Nephron progenitor cell (in vitro differentiated cells): ENCODE measurements at regions not wholly inside any gene's neighbourhood (a gene's known extent, or its start where the extent isn't known, plus 50 kb on each side); places are given as distances from the start of the nearest gene placed in this dataset.
A peak's percentile ranks its signal among the peaks of the same experiment; 100 is the strongest.

ENCODE experiments used
- DNase-seq: peaks from one replicate; pipeline ENCODE4 v3.0.0; 2021
- H3K27ac Mint-ChIP-seq: 2 replicates; pipeline ENCODE4 v1.8.0; 2021; ENCODE audit warnings: mild to moderate bottlenecking, moderate library complexity, mixed read lengths
- H3K27me3 Mint-ChIP-seq: 2 replicates; pipeline ENCODE4 v1.8.0; 2021; ENCODE audit warnings: mild to moderate bottlenecking, low read depth, mixed read lengths; ENCODE audit not compliant: poor library complexity
- H3K36me3 Mint-ChIP-seq: 2 replicates; pipeline ENCODE4 v1.8.0; 2021; ENCODE audit warnings: low read depth, mixed read lengths
- H3K4me1 Mint-ChIP-seq: 2 replicates; pipeline ENCODE4 v1.8.0; 2021; ENCODE audit warnings: mixed read lengths
- H3K4me3 Mint-ChIP-seq: 2 replicates; pipeline ENCODE4 v1.8.0; 2021; ENCODE audit warnings: mild to moderate bottlenecking, moderate library complexity, mixed read lengths
- H3K9me3 Mint-ChIP-seq: 2 replicates; pipeline ENCODE4 v1.8.0; 2021; ENCODE audit warnings: mild to moderate bottlenecking, moderate library complexity, mixed read lengths
- TF ChIP-seq, protein P1 (sequence below): fragments of 200-600 bp; sonication (generic); IDR thresholded peaks from 2 replicates; pipeline ENCODE4 v1.5.0; 2021; ENCODE audit warnings: antibody characterized with exemption

DNA sequence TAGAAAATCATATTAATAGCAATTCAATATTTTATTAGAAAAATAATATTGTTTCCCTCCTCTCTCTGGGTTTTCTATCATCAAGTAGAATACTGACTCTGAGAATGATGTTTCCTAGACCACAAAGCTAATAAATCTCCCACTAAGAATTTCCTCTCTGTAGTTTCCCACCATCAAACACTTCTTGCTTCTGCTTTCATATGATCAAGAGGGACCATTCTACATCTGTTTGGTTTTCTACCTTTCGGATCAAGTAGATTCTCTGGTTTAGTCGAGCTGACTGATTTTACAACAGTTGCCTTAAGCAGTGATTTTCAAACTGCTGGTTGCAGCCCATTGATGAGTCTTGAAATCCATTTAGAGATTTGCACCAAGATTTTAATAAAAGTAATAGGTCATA is 240.2 kb upstream of the PTBP2 start:
- Mint-ChIP-seq H3K9me3 (peaks cover 4% of the 10 kb centered on the region), H3K27me3 (peaks cover 6% of the 10 kb centered on the region), H3K27ac (no peak overlapping the region), H3K36me3 (peaks cover 11% of the 10 kb centered on the region), H3K4me1 (peaks cover 64% of the 10 kb centered on the region), H3K4me3 (no peak overlapping the region)
- DNase-seq = no peak
- TF ChIP-seq, protein P1, sequence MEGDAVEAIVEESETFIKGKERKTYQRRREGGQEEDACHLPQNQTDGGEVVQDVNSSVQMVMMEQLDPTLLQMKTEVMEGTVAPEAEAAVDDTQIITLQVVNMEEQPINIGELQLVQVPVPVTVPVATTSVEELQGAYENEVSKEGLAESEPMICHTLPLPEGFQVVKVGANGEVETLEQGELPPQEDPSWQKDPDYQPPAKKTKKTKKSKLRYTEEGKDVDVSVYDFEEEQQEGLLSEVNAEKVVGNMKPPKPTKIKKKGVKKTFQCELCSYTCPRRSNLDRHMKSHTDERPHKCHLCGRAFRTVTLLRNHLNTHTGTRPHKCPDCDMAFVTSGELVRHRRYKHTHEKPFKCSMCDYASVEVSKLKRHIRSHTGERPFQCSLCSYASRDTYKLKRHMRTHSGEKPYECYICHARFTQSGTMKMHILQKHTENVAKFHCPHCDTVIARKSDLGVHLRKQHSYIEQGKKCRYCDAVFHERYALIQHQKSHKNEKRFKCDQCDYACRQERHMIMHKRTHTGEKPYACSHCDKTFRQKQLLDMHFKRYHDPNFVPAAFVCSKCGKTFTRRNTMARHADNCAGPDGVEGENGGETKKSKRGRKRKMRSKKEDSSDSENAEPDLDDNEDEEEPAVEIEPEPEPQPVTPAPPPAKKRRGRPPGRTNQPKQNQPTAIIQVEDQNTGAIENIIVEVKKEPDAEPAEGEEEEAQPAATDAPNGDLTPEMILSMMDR = no peak

DNA sequence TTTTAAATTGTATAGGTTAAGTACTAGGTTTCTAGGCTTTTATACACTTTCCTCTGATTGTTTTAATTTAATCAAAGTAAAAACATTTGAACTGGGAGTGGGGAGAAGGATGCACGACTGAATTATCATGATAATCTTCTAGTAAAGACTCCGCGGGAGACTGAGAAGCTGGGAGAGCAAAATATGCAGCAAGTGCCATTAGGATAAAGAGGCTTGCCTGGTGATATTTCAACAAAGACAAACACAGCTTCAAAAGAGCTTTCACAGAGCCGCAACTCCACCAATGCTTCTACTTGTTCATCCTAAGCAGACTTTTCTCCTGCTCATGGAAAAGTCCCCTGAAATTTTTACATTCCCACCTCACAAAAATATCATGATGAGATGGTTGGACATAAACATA is 239.0 kb upstream of the PTBP2 start:
- Mint-ChIP-seq H3K4me3 (no peak overlapping the region), H3K36me3 (peaks cover 11% of the 10 kb centered on the region), H3K4me1 (peaks cover 52% of the 10 kb centered on the region), H3K9me3 (peaks cover 4% of the 10 kb centered on the region), H3K27ac (no peak overlapping the region), H3K27me3 (peaks cover 6% of the 10 kb centered on the region)
- TF ChIP-seq, protein P1 = no peak
- DNase-seq = no peak

DNA sequence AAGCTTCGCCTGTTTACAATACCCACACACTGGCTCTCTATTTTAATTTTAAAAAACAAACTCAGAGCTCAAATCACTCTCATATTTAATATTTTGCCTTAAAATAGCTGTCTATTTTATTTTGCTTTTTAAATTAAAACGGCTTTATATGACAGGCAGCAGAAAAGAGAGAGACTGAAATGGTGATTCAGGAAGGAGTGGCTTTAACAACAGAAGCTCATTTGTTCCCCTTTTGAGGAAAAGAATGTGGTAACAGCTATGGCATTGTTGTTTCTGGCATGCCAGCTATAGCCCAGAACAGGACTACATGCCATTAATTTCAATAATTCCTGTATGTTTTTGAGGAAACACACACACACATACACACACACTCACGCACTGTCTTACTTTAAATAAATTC is 234.2 kb upstream of the PTBP2 start:
- Mint-ChIP-seq H3K4me1 (peaks cover 38% of the 10 kb centered on the region), H3K9me3 (peaks cover 4% of the 10 kb centered on the region)
- no peak for DNase-seq

DNA sequence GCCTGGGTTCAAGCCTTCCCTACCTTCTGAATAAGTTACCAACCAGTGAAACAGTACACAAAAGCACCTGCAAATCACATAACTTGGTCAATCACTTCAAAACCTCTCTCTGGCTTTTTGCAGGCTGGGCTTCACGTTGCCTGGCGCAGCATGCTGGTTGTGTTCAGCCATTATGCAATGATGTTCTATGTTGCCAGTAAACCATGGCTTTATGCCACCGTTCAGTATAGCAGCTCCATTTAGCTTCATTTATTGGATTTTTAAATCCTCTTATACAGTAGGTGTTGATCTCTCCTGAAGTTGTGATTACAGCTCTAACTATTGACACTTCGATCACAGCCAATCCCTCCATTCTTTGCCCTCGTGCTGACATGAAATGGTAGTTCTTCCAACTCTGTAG is 233.6 kb upstream of the PTBP2 start:
- no peak for DNase-seq
- Mint-ChIP-seq H3K27ac (no peak overlapping the region), H3K9me3 (peaks cover 4% of the 10 kb centered on the region), H3K4me1 (peaks cover 38% of the 10 kb centered on the region), H3K36me3 (peaks cover 6% of the 10 kb centered on the region), H3K4me3 (no peak overlapping the region), H3K27me3 (peaks cover 3% of the 10 kb centered on the region)
- TF ChIP-seq, protein P1 = no peak

More for the DNA sequence above, 234.2 kb upstream of the PTBP2 start:
- Mint-ChIP-seq H3K36me3 (peaks cover 6% of the 10 kb centered on the region), H3K4me3 (no peak overlapping the region), H3K27me3 (peaks cover 3% of the 10 kb centered on the region), H3K27ac (no peak overlapping the region)
- TF ChIP-seq, protein P1 = no peak

DNA sequence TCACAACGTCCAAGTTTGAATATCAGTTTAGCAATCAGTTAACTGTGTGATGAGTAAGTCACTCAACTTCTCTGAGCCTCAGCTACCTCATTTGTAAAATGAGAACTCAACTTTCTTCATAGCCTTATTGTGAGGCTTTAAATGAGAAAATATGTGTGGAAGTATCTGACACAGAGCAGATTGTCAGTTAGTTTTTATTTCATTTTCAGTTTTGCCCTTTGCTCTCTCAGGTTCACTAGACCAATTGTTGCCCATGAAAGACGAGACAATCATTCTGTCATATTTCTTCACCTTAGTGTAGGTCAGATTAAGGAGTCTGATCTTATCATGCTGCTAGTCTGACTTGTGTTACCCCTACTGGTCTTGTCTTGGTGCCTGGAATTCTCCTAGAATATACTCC is 232.8 kb upstream of the PTBP2 start:
- H3K27me3 Mint-ChIP-seq = peaks cover 3% of the 10 kb centered on the region
- peaks cover 6% of the 10 kb centered on the region for H3K36me3 Mint-ChIP-seq
- no peak overlapping the region for H3K27ac Mint-ChIP-seq
- DNase-seq = no peak
- H3K4me3 Mint-ChIP-seq = no peak overlapping the region
- H3K9me3 Mint-ChIP-seq = peaks cover 4% of the 10 kb centered on the region
- H3K4me1 Mint-ChIP-seq = peaks cover 34% of the 10 kb centered on the region
- TF ChIP-seq, protein P1 = no peak

DNA sequence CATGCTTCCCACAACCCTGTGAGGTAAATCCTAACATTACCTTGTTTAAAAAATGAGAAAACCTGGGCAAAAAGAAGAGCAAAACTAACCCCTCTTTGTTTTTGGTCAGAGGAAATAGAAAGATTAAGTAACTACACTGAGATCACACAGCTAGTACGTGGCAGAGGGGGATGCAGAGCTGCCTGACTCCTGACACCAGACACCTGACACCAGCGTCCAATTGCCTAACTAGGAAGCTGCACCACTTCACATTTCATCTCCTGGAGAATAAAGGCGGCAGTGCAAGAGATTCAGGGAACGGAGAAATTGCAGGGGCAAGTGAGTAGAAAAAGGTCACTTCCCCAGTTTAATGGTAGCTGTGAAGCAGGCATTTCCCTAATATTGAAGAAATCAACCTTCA is 229.3 kb upstream of the PTBP2 start:
- H3K4me1 Mint-ChIP-seq = peaks cover 27% of the 10 kb centered on the region
- no peaks in the 10 kb centered on the region for H3K36me3 Mint-ChIP-seq
- H3K27ac Mint-ChIP-seq = peak overlapping the region; percentile 36
- TF ChIP-seq, protein P1 = no peak
- peak; percentile 27 for DNase-seq
- H3K9me3 Mint-ChIP-seq = no peaks in the 10 kb centered on the region
- H3K4me3 Mint-ChIP-seq = peak overlapping the region; percentile 14
- no peaks in the 10 kb centered on the region for H3K27me3 Mint-ChIP-seq
